Panc1 (cell line): ENCODE measurements at regions not wholly inside any gene's neighbourhood (a gene's known extent, or its start where the extent isn't known, plus 50 kb on each side); places are given as distances from the start of the nearest gene placed in this dataset.

Experiments used
- ATAC-seq: fragments of 200-7000 bp; cut with Tn5 transposase; 2 replicates; pipeline ENCODE4 v1.9.1; 2020; ENCODE audit warnings: mild to moderate bottlenecking, moderate library complexity
- BruUV-seq: library from RNA; stranded (reverse); fragments of 400-500 nt; replicated peaks from 2 replicates; lab custom pipeline; 2021; lab: Mats Ljungman, UMichigan
- CTCF ChIA-PET: fragments of 300-600 bp; sonication (Branson Sonifier 250); formaldehyde crosslinking; loops from one replicate; lab custom pipeline; 2022; ENCODE audit warnings: antibody characterized with exemption; lab: Charles Lee
- POLR2A ChIA-PET: fragments of 300-600 bp; sonication (Branson Sonifier 250); formaldehyde crosslinking; loops from one replicate; lab custom pipeline; 2022; ENCODE audit warnings: antibody characterized with exemption; lab: Charles Lee
- DNase-seq: peaks from one replicate; pipeline ENCODE4 v3.0.0-alpha.2; 2010; ENCODE audit warnings: low read depth, low spot score
- H3K27ac ChIP-seq: 2 replicates; pipeline ENCODE4 v1.5.1; 2011; ENCODE audit warnings: mild to moderate bottlenecking, low read length, inconsistent platforms
- H3K27me3 ChIP-seq: fragments of 200-500 bp; sonication (Bioruptor generic); 2 replicates; pipeline ENCODE4 v1.6.0; 2014; ENCODE audit warnings: low read length, inconsistent platforms; ENCODE audit not compliant: control insufficient read depth, insufficient read depth
- H3K36me3 ChIP-seq: fragments of 200-500 bp; sonication (Bioruptor generic); 2 replicates; pipeline ENCODE4 v1.5.1; 2014; ENCODE audit warnings: inconsistent platforms, mild to moderate bottlenecking, low read length, moderate library complexity; ENCODE audit not compliant: control insufficient read depth, insufficient read depth
- H3K4me1 ChIP-seq: 2 replicates; pipeline ENCODE4 v1.5.1; 2011; ENCODE audit warnings: inconsistent platforms, mild to moderate bottlenecking, low read length, moderate library complexity; ENCODE audit not compliant: control insufficient read depth, insufficient read depth
- H3K4me3 ChIP-seq, 2 experiments: 2 replicates each; pipeline ENCODE4 v1.5.1; 2011 to 2012; ENCODE audit warnings: low read depth in 2 of 2, low read length in 2 of 2, mild to moderate bottlenecking in 2 of 2, inconsistent platforms in 1 of 2, moderate library complexity in 1 of 2
- H3K9me3 ChIP-seq: fragments of 200-500 bp; sonication (Bioruptor generic); 2 replicates; pipeline ENCODE4 v1.5.1; 2014; ENCODE audit warnings: low read depth, mild to moderate bottlenecking, inconsistent platforms, low read length, moderate library complexity; ENCODE audit not compliant: control insufficient read depth, insufficient read depth
- POLR2AphosphoS5 ChIP-seq: IDR thresholded peaks from 2 replicates; pipeline ENCODE4 v1.6.1; 2012; ENCODE audit warnings: mild to moderate bottlenecking, low read depth, low read length, moderate library complexity
- SIN3A ChIP-seq: IDR thresholded peaks from 2 replicates; pipeline ENCODE4 v1.6.1; 2012; ENCODE audit warnings: low read depth, mild to moderate bottlenecking, low read length, moderate library complexity, borderline replicate concordance; ENCODE audit not compliant: insufficient read depth
- TCF7L2 ChIP-seq: IDR thresholded peaks from 2 replicates; pipeline ENCODE4 v1.6.1; 2011; ENCODE audit warnings: mild to moderate bottlenecking, low read depth, low read length, inconsistent platforms
- in situ Hi-C: cut with HindIII; loops from 2 replicates; pipeline ENCODE4 v1.10.0; 2016; ENCODE audit warnings: low sequenced_read_pairs, low pct_unique_long_range_greater_than_20kb
- intact Hi-C: fragments of 100-400 bp; cut with micrococcal nuclease; formaldehyde crosslinking; loops from one replicate; pipeline ENCODE4 v1.10.0; 2022; ENCODE audit not compliant: unreplicated experiment
- TF ChIP-seq, protein P1 (sequence below), 2 experiments: IDR thresholded peaks; 2 replicates each; pipeline ENCODE4 v1.6.1; 2011 to 2012; ENCODE audit warnings: low read depth in 2 of 2, control low read depth in 1 of 2, low read length in 1 of 2, mild to moderate bottlenecking in 1 of 2, moderate library complexity in 1 of 2; ENCODE audit not compliant: insufficient read depth in 1 of 2
- TF ChIP-seq, protein P2 (sequence below): fragments of 450-650 bp; IDR thresholded peaks from 2 replicates; pipeline ENCODE4 v1.5.1; 2017; ENCODE audit warnings: mild to moderate bottlenecking

DNA sequence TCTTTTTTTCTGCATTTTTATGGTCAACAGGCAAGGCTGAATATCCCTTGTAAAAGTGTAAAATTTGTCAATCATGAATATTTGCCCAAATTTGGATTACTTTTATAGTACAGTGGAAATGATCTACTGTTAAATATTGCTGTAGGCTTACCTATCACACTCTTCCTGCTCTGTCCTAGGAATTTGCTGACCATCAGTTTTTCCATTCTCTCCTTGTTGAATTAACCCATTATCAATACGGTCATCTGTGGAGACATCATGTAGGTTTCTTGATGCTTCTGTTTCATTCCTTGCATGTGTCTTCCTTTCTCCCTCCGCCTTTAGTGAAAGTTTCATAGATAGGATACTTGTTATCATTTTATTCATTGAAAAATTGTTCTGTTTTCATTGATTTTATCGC is 139.6 kb upstream of the TUBA3C start:
- intact Hi-C loops: no loop called here
- no peaks in the 10 kb centered on the region for H3K36me3 ChIP-seq
- in situ Hi-C loops: no loop called here
- no peak for TF ChIP-seq TCF7L2
- TF ChIP-seq, protein P1, sequence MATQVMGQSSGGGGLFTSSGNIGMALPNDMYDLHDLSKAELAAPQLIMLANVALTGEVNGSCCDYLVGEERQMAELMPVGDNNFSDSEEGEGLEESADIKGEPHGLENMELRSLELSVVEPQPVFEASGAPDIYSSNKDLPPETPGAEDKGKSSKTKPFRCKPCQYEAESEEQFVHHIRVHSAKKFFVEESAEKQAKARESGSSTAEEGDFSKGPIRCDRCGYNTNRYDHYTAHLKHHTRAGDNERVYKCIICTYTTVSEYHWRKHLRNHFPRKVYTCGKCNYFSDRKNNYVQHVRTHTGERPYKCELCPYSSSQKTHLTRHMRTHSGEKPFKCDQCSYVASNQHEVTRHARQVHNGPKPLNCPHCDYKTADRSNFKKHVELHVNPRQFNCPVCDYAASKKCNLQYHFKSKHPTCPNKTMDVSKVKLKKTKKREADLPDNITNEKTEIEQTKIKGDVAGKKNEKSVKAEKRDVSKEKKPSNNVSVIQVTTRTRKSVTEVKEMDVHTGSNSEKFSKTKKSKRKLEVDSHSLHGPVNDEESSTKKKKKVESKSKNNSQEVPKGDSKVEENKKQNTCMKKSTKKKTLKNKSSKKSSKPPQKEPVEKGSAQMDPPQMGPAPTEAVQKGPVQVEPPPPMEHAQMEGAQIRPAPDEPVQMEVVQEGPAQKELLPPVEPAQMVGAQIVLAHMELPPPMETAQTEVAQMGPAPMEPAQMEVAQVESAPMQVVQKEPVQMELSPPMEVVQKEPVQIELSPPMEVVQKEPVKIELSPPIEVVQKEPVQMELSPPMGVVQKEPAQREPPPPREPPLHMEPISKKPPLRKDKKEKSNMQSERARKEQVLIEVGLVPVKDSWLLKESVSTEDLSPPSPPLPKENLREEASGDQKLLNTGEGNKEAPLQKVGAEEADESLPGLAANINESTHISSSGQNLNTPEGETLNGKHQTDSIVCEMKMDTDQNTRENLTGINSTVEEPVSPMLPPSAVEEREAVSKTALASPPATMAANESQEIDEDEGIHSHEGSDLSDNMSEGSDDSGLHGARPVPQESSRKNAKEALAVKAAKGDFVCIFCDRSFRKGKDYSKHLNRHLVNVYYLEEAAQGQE (IDR thresholded peaks at IDR 0.05; ENCODE audit: insufficient read depth in 1 of 2, low read depth in 2 of 2, low read length in 1 of 2): no peak
- TF ChIP-seq, protein P2, sequence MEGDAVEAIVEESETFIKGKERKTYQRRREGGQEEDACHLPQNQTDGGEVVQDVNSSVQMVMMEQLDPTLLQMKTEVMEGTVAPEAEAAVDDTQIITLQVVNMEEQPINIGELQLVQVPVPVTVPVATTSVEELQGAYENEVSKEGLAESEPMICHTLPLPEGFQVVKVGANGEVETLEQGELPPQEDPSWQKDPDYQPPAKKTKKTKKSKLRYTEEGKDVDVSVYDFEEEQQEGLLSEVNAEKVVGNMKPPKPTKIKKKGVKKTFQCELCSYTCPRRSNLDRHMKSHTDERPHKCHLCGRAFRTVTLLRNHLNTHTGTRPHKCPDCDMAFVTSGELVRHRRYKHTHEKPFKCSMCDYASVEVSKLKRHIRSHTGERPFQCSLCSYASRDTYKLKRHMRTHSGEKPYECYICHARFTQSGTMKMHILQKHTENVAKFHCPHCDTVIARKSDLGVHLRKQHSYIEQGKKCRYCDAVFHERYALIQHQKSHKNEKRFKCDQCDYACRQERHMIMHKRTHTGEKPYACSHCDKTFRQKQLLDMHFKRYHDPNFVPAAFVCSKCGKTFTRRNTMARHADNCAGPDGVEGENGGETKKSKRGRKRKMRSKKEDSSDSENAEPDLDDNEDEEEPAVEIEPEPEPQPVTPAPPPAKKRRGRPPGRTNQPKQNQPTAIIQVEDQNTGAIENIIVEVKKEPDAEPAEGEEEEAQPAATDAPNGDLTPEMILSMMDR: no peak
- no peak for TF ChIP-seq POLR2AphosphoS5
- H3K27ac ChIP-seq: no peak overlapping the region
- DNase-seq (no peak), ATAC-seq (no peak)
- H3K4me3 ChIP-seq: no peak overlapping the region
- BruUV-seq: no TSS peak
- H3K27me3 ChIP-seq: no peaks in the 10 kb centered on the region
- H3K9me3 ChIP-seq: no peaks in the 10 kb centered on the region
- ChIA-PET POLR2A (no interaction called here), CTCF (no interaction called here)
- no peaks in the 10 kb centered on the region for H3K4me1 ChIP-seq

DNA sequence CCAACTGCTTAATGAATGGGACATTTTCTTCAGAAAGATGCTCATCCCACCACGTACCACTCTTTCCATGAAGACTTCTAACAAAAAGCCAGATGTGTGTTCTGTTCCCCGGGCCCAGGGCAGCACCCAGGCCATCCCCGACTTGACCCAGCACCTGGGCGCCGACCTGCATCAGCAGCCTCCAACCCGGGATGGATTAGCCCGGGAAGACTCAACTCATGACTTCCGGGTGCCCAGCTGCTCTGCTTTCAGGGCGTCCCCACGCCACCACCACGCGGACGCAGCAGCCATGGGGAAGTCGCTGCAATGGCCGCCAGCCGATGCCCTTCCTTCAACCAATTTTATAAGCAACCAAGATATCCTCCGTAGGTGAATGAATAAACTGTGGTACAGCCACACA is 123.8 kb upstream of the TUBA3C start:
- Histone ChIP-seq H3K36me3 (no peaks in the 10 kb centered on the region), H3K4me1 (no peaks in the 10 kb centered on the region), H3K27ac (no peak overlapping the region), H3K4me3 (no peak overlapping the region), H3K27me3 (no peaks in the 10 kb centered on the region), H3K9me3 (no peaks in the 10 kb centered on the region)
- no TSS peak for BruUV-seq
- ChIA-PET CTCF (no interaction called here), POLR2A (no interaction called here)
- DNase-seq (no peak), ATAC-seq (no peak)
- TF ChIP-seq POLR2AphosphoS5: no peak
- in situ Hi-C loops: no loop called here
- intact Hi-C loops: no loop called here

DNA sequence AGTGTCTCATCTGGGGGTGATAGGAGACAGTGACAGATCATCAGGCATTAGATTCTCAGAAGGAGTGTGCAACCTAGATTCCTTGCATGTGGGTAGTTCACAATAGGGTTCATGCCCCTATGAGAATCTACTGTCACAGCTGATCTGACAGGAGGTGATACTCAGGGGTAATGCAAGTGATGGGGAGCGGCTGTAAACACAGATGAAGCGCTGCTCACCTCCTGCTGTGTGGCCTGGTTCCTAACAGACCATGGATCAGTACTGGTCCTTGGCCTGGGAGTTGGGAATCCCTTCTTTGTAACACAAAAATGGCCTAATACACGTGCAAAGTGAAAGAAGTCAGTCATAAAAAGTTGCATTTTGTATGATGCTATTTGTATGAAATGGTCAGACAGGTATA is 107.6 kb upstream of the TUBA3C start:
- POLR2A ChIA-PET: no interaction called here
- H3K9me3 ChIP-seq: no peaks in the 10 kb centered on the region
- DNase-seq: no peak
- CTCF ChIA-PET: no interaction called here
- BruUV-seq: no TSS peak
- H3K27me3 ChIP-seq: peaks cover 2% of the 10 kb centered on the region; the same call in 1 of the 2 replicates
- no peaks in the 10 kb centered on the region for H3K36me3 ChIP-seq
- TF ChIP-seq, protein P2: no peak
- TF ChIP-seq SIN3A: no peak
- TF ChIP-seq, protein P1 (IDR thresholded peaks at IDR 0.05; ENCODE audit: insufficient read depth in 1 of 2, low read depth in 2 of 2, low read length in 1 of 2): no peak
- no peak for TF ChIP-seq POLR2AphosphoS5
- ATAC-seq: no peak
- no peaks in the 10 kb centered on the region for H3K4me1 ChIP-seq
- no peak overlapping the region for H3K27ac ChIP-seq
- intact Hi-C loops: no loop called here
- no peak overlapping the region for H3K4me3 ChIP-seq
- in situ Hi-C loops: no loop called here
